GM19324 (cell line): ENCODE measurements at regions not wholly inside any gene's neighbourhood (a gene's known extent, or its start where the extent isn't known, plus 50 kb on each side); places are given as distances from the start of the nearest gene placed in this dataset.
"Not testable (repeated sequence)": the region's sequence is repeated elsewhere in the genome, so short reads cannot be mapped to it uniquely, and the experiment has no call there.

ENCODE experiments used
- ATAC-seq: cut with Tn5 transposase; IDR thresholded peaks from one replicate; pipeline ENCODE4 v1.9.1; 2021; ENCODE audit warnings: mild to moderate bottlenecking, moderate library complexity; ENCODE audit not compliant: unreplicated experiment, low FRiP score

DNA sequence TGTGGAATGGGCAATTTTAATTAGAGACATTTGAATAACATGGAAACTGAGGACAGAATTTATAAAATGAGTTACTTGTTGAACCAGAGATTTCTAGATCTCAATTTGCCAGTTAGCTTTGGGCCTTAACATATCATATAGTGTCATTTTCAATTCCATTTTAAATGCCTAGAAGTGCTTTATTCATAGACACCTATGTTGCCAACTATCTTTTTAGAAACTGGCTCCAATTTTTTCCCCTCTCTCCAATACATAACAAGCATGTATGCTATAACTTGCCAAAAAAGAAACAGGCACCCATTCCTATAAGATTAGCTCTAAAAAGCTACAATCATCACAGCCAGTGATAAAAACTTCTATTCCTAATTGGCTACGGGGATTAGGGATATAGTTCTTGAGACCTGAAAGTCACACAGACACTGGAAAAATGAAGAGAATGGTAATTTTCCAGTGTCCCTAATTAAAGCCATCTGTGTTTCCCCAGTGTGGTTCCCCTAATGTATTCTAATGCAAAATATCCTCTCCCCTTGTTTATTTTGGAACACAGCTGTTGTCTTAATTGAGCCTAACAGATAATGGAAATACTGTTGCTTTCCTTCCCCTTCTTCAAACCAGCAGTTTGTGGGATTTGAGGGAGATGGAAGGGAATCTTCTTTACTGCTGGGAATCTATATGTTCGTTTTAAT, 205.5 kb upstream of the FSHR start:
- no peak for ATAC-seq

DNA sequence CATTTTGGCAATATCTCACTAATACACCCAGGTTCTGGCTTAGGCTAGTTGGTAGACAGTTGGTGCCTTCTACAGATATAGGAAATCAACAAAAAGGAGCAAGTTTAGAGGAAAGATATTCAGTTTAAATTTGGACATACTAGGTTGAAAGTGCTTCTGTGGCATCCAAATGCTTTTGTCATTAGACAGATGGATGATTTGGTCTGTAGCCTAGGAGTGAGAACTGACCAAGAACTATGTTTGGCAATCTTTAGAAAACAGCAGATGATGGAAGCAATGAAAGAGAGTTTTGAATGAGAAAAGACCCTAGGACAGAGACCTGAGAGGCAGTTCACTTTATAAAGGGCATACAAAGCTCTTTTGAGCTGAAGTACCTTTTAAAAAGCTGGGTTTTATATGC, 201.3 kb upstream of the FSHR start:
- no peak for ATAC-seq

DNA sequence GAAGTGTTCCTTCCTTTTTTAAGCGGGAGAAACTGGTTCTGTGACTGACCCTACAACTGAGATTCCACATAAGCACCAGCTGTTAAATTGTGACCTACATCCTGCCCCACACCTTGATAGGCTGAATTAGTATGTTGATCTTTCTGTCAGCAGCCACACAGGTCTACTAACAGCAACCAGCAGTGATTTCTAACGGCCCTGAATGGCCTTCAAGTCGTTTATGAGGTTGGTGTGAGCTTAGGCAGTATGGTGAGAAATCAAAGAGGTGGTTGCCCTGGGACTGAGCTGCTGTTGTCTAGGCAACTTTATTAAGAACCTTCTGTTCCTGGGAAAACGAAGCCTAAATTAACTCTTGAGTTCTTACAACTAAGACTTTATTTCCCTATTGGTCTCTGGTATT, 197.2 kb upstream of the FSHR start:
- ATAC-seq, result no peak

DNA sequence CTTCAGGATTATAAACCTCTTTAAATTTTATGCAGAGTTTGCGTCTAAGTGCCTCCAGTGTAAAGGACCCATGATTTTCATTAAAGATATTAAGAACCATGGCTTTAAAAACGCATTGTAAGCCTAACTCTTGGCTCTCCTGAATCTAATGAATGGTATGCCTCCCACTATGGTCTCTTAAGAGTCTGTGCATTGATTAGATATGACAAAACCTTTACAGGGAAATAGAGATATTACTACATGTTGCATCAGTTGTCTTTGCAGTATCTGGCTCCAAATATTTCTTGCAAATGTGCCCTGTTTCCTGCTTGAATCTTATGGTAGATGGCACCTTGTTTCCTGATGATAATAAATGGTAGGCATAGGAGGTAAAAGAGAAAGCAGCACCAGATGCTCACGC, 189.3 kb upstream of the FSHR start:
- ATAC-seq, result no peak

DNA sequence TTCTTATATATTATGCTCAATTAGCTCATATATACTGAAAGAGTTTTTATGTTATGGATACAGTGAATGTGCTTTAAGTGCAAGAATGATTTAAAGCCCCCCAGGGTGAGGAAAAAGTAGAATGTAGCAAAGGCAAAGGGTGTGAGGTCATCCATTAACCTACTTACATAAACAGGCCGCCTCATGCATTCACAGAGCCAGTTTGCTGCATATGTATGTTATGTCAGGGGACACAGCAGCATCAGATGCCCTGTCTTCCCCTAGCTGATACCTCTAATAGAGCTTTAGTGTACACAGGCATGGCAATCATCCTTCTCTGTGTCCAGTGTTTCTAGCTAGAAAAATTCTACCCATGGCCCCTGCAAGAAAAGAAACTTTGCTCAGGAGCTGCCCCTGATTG, 187.8 kb upstream of the FSHR start:
- ATAC-seq, result no peak

DNA sequence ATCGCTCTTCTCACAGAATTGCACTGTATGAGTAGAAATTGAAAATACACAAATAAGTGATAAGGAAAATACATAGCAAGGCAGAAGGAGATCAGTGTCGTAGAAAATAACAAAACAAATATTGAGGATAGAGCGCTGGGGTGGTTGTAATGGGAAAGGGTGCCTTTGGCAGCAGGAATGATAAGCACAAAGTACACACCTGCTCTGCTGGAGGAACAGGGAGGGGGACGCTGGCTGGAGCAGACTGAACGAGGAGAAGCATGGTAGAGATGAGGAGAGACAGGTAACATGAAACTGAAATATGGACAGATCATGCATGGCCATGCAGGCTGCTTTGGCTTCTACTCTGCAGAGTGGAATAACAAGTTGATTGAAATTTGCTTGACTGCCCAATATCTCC, 181.2 kb upstream of the FSHR start:
- ATAC-seq, result no peak

DNA sequence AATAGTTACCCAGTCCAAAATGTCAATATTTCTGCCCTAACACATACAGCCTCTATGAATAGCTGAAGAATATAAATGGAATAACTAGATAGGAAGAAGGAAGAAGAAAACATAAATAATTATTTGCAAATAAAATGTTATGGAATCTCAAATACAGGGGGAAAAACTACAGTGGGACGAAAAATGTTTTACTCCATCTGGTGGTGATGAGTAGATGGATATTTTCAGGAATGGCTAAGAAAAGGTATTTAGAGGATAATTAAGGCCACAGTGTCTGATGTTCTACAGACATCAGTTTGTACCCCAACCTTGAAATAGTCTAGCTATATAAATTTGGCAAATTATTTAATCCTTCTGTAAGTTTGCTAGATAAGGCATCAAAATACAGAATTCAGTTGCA, 178.1 kb upstream of the FSHR start:
- no peak for ATAC-seq

DNA sequence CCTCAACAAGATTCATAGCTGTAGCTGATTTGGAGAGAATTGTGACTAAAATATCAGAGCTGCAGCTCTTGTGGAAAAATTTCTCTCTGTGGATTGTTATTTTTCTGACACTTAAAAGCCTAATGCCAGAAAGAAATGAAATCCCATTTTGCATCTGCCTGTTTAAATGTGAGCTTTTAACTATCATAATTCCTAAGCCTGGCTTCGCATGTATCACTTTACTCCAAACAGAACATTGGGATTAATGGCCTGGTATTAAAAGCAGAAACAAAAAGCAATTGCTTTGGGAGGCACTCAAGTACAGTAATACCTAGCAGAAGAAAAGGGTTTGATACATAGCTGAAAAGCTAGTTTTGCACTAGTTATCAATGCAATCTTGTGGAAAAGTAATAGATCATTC, 164.2 kb upstream of the FSHR start:
- no peak for ATAC-seq

DNA sequence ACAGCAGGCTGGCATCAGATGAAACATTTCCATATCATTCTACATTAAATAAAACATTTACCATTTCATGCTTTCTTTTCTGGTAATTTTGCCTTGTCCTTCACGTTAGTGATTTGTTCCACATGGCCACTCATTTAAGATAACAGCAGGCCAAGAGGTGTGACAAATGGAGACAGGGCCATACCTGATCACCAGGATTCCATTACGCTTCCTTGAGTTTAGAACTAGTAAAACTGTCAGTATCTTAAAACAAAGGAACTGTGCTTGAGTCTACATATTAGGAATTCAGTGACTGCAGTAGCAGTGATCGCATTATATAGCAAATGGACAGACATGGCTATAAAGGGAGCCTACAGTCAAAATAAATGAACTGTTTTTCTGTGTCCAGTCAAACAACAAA, 155.1 kb upstream of the FSHR start:
- no peak for ATAC-seq

DNA sequence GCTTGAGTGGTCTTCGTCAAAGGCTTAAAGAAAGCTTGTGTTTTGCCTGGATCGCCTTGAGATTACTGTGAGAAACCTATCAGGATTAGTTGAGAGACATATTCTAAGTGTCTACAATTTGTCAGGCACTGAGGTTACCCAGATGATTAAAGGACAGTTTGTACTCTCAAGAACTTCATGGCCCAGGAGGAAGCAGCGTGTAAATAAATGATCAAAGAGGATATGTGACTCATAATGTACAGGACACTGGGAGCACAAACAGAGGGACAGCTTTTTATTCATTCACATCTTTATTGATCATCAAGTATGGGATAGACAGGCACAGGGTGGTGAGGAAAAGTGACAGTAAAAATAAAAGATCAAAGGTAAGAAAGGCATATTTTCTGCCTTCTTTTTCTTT, 152.6 kb upstream of the FSHR start:
- no peak for ATAC-seq

DNA sequence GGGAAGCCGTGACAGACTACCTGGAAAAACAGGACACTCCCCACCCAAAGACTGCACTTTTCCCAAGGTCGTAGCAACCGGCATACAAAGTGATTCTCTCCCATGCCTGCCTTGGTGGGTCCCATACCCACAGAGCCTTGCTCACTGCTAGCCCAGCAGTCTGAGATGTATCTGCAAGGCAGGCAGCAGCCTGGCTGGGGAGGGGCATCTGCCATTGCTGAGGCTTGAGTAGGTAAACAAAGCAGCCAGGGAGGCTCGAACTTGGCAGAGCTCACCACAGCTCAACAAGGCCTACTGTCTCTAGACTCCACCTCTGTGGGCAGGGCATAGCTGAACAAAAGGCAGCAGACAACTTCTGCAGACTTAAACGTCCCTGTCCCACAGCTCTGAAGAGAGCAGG, 144.4 kb upstream of the FSHR start:
- not testable (repeated sequence) for ATAC-seq

DNA sequence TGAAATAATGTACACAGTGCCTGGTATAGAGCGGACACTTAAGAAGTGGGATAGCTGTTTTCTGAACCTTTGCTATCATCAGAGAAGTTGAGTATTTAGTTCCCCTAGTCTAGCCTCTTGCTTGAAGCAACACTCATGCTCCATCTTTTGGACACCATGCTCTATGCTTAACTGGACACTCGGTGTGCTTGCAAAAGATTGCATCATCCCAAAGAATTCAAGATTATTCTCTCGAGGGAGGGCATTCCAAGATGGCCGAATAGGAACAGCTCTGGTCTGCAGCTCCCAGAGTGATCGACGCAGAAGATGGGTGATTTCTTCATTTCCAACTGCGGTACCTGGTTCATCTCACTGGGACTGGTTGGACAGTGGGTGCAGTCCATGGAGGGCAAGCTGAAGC, 143.9 kb upstream of the FSHR start:
- ATAC-seq, result no peak

DNA sequence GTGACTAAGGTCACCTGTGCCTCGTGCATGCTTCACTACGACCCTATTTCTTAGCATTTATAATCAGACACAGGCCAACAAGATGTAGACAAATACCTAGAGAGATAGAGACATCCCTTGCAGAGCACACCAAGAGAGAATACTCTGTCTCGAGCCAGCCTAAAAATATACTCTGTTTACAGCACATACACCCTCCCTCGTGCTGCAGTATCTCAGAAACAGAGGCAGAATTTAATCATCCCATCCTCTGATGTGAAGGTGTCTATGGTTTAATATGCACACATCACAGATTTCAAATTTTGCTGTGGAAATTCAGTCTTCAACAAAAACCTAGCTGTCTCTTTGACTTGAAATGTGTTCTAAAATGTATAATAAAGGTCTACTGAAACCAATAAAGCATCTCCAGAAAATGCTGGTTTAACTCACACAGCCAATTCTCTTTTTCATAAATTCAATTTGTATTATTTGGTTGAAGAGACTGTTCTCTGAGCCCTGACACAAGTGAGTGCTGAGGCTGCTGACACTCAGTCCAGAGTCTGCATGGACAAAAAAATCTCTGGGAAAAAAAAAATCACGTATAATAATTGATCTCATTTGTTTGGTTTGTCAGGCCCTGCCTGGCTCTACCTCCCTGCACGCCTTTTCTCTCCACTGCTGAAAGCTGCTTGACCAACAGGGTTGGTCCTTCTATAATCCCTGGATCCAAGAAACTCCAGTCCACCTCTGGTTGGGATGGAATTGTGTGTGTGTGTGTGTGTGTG, 142.0 kb upstream of the FSHR start:
- no peak for ATAC-seq

DNA sequence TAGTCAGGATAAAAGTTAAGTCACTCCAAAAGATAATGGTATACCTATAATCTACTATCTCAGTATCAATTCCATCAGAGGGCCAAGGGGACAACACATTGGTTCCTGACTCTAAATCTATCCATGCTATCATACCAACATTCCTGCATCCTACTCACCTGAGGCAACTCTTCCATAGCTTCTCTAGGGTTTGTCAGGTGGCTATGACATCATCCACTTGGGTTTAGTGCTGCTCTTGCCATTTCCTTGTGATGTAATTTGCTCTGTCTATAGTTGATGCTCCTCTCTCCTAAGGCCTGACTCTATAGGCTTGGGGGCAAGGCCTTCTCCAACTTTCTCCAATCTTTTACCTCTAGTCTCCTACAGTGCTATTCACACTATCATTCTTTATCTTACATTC, 139.9 kb upstream of the FSHR start:
- no peak for ATAC-seq

DNA sequence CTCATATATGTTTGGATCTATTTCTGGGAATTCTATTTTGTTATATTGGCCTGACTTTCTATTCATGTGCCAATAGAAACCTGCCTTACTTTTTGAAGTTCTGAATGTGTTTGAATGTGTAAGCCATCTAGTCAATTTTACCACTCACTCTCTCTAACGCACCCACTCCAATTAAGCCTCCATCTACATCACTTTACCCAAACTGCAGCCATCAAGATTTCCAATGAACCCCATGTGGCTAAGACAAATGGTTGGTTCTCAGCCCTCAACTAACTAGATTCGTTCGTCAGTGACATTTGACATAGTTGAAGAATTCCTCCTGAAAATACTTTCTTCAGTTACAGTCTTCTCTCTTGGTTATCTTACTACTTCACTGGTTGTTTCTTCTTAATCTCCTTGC, 137.3 kb upstream of the FSHR start:
- no peak for ATAC-seq

DNA sequence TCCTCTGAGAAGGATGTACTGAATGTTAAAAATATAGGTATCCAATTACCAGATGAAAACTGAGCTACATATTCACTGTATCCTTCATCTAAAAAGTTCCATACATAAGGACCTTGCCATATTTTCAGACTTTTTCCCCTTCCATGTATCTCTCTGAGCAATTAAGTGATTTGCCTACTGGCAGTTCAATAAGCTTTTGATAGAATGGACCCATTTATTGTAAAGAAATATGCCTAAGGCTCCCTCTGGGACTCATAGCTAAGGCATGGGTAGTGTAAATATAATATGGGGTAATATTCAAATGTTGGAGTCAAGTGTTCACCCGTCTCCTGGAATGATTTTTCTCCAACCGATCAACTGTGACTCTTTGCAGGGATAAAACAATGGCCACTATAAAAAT, 135.4 kb upstream of the FSHR start:
- ATAC-seq, result no peak

DNA sequence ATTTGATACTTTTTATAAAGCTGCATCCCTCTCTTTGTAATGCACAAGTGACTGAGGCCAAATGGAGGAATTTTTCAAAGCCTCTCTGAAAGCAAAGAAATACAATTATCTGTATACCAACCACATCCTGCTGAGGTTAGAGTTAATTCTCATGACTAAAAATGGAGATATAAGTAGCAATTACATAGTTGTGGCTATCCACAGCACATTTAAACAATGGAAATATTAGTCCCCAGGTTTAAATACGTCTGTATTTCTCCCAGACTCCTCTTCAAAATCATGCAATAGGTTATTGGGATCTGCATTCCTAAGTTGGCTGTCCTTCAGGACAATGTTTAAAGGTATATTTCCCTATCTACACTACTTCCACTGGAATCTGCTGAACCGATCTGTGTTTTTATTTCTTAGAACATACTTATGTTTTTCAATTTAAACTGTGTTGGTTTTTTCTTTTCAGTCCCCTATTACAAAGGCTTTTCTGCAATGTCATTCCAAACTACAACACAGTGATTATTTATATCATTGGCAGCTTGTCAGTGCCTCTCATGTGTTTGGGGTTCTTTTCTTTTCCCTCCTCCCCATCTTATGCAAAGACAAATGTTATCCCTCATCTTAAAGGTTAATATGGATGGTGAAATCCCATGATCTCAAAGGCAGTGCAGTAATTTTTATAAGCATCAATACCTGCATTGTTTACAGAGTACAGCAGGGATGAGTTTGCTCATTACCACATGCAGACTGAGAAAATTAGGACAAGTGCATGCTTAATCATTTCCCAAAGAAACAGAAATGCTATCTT, 134.8 kb upstream of the FSHR start:
- no peak for ATAC-seq

DNA sequence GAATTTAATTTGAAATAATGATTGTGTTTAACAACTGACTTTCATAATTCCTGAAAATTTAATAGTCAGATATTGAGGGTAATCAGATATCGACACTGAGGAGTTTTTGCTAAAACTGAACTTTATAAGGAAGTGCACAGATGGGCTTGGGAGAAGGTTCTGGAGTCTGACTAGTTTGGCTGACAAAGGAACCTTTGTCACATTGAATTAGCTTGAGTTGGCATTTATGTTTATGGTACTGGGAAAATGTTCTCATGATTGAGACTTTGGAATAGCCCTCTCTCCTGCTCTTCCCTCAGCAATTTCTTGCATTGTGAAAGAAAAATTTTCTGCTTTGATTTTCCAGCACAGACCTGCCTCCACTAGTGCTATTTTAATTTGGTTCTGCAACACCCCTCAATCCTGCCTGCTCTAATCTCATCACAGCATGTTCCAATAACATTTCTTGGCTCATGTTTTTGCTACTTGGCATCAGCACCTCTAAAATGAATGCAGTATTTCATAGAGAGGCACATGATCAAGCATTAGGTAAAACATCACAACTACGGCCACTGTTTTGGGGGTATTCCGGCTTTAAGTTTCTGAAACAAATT, 133.9 kb upstream of the FSHR start:
- ATAC-seq, result no peak

DNA sequence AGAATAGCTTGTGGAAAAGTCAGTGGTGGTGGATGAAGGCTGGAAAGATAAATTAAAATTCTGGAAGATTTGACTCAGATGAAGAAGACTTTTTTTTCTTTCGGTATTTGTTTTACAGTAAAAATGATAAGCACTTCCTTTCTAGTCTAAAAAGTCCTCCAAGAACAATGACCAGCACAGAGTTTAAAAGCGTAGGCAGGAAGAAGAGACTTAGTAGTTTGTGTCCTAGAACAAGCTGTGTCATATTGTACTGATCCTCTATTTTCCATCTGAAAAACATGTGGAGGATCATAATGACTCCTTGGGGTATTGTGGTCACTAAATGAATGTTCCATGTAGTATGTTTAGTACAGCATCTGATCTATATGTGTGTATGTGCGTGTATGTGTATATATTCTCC, 132.4 kb upstream of the FSHR start:
- no peak for ATAC-seq

DNA sequence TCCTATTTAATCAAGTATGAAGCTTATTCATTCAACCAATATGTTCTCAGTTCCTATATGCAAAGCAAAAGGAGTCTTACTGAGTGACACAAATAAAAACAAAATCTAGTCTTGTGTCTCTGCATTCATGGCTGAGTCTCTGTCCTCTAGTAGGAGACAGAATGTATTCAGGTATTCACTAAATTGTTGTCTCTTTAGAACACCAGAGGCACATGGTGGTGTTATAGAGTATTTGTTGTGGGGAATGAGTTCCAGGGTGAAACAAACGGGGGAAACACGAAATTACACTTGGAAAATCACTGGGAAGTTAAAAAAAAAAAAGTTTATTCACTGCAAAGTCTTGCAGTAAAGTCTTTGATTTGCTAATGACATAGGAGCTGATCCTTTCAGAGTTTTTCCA, 131.7 kb upstream of the FSHR start:
- no peak for ATAC-seq

DNA sequence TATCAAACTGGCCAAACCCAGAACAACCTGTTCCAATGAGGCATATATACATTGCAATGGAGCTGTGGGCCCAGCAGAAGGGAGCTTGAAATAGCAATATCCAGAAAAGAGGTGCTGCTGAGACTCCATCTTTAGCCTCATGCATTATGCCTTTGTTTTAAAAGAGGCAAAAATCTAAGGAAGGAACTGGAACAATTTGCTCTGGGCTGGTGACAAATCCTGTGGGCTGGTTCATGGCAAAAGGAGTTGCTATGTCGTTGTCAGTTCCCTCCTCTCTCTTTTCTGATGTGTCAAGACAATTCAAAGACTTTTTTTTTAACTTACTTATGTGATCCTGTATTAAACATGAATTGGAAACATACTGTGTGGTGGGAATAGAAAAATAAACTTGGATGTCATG, 124.2 kb upstream of the FSHR start:
- ATAC-seq, result no peak
